Embryonic facial prominence (tissue), 1 donor: ENCODE measurements at regions not wholly inside any gene's neighbourhood (a gene's known extent, or its start where the extent isn't known, plus 50 kb on each side); places are given as distances from the start of the nearest gene placed in this dataset.

ENCODE experiments used
- DNase-seq: peaks from one replicate; pipeline ENCODE4 v3.0.0-alpha.2; 2016; ENCODE audit errors: extremely low spot score

DNA sequence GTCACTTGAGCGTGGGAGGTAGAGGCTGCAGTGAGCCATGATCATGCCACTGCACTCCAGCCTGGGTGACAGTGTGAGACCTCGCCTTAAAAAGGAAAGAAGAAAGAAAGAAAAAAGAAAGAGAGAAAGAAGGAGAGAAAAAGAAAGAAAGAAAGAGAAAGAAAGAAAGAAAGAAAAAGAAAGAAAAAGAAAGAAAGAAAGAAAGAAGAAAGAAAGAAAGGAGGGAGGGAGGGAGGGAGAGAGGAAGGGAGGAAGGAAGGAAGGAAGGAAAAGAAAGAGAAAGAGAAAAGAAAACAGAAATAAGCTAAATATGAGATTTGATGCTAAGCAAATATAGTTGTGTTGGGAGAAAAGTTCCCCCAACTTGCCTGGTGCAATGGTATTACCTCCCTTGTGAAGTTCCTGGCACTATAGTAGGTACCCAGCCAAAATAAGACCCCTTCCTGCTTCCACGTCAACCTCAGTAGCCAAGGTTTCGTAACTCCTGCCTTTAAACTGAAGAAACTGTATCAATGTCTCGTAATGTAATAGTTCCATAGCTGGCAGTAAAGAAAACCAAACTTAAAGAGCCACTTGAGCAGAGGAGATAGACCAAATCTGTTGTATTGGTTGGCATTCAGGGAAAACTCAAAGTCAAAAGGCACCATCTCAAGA, 88.1 kb upstream of the HNRNPU start:
- DNase-seq, result no peak

DNA sequence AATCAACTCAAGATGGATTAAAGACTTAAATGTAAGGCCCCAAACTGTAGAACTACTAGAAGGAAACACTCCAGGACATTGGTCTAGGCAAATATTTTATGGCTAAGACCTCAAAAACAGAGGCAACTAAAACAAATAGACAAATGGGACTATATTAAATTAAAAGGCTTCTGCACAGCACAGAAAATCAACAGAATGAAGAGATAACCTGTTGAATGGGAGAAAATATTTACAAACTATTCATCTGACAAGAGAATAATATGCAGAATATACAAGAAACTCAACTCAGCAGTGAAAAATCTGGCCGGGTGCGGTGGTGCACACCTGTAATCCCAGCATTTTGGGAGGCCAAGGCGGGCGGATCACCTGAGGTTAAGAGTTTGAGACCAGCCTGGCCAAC, 84.1 kb upstream of the HNRNPU start:
- DNase-seq, result no peak

DNA sequence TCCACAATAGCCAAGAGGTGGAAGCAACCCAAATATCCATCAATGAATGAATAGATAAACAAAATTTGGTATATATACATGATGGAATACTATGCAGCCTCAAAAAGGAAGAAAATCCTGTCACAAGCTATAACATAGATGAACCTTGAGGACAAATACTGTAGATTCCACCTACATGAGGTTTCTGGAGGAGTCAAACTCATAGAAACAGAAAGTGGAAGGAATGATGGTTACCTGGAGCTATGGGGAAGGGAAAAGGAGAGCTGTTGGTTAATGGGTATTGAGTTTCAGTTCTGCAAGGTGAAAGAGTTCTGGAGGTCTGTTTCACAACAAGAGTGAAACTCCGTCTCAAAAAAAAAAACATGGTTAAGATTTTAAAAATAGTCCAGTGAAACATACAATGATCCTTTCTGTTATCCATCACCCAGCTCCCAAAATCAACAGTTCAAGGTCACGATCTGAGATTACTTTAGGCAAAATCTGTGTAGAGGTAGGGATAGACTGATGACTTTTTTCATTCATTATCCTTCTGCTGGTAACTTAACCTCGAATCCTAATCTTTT, 80.8 kb upstream of the HNRNPU start:
- no peak for DNase-seq

DNA sequence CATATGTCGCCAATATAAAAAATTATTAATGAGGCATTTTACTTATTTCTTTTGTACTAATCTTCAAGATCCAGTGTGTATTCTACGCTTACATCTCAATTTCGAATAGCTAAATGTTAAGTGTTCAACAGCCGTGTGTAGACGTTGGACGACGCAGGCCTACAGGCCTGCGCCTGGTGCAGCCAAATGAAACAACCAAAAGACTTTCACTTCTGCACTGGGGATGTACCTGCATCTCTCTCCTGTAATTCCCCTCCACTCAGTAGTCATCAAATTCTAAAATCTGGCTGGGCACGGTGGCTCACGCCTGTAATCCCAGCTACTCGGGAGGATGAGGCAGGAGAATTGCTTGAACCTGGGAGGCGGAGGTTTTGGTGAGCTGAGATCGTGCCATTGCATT, 76.8 kb upstream of the HNRNPU start:
- no peak for DNase-seq

DNA sequence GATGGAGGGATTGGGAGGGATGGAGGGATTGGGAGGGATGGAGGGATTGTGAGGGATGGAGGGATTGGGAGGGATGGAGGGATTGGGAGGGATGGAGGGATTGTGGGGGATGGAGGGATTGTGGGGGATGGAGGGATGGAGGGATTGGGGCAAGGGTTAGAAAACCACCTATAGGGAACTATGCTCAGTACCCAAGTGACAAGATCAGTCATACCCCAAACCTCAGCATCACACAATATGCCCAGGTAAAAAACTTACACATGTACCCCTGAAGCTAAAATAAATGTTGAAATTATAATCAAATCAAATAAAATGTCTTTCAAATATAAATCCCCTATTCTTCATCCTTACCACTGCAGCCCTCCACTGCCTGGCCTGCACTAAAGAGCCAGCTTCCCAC, 72.8 kb upstream of the HNRNPU start:
- no peak for DNase-seq

DNA sequence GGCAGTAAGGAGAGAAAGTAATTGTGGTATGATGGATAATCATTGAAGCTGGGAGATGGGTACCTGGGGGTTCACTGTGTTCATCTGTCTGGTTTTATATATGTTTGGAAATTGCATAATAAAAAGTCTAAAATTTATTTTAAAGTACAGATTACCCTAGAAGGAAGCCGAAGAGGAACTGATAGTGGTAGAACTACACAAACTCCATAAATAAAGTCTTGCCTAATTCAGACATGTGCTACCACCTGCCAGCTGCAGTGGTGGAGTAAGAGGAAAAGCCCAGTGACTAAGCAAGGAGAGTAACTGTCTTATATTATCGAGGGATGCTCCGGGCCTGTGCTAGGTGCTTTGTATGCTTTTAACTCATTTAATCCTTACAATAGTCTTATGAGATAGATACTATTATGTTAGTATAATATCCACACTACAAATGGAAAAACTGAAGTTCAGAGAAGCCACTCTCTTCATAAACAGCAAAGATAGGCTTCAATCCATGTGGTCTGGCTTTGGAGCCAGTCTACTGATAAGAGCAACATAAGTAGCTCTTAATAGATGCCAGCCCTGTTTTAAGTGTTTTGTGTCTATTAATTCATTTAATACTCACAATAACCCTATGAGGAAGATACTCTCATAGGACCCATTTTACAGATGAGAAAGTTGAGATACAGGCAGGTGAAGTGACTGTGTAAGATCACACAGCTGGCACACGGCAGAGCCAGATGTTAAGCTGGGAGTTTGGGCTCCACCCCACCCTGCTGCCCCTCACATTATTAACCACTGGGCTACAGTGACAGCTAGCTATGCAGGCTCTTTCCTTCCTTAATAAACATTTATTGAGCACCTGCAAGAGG, 56.8 kb upstream of the HNRNPU start:
- no peak for DNase-seq

DNA sequence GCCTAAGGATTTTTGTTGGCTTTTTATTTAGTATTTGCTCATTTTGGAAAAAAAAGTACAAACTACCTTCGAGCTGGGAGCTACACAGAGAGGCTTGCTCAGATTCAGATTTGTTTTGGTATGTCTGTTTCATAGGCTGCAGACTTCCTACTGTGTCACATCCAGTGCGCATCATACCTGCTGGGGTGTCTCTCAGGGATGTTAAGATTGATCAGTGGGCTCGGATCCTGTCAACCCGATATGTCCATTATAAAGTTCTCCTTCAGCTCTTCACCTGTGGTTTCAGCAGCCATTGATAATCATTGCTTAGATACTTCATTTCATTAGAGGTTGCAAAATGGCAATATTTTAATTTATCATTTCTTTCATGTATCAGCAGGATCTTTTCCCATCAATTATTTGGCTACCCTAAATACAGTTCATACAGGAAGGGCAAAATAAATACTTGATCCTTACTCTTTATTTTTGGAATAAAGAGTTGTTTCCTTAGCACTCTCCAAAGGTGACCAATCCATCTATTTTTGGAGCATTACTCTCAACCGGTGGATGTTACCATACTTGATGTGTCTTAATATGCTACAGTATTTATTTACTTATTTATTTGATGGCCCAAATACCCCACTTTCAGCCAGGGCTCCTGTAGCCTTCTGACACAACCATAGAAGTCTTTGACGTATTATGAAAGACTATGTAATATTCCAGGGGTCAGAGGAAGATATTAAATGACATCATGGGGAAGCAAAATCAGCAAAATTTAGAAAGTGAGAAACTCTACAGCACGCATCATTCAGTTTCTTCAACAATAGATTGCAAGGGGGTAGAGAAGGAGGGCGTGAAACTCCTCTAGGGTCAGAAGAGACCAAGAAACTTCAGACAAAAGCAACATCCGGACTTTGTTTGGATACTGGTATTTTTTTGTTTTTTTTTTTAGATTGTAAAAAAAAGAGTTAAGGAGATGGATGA, 55.3 kb upstream of the HNRNPU start:
- DNase-seq, result no peak

DNA sequence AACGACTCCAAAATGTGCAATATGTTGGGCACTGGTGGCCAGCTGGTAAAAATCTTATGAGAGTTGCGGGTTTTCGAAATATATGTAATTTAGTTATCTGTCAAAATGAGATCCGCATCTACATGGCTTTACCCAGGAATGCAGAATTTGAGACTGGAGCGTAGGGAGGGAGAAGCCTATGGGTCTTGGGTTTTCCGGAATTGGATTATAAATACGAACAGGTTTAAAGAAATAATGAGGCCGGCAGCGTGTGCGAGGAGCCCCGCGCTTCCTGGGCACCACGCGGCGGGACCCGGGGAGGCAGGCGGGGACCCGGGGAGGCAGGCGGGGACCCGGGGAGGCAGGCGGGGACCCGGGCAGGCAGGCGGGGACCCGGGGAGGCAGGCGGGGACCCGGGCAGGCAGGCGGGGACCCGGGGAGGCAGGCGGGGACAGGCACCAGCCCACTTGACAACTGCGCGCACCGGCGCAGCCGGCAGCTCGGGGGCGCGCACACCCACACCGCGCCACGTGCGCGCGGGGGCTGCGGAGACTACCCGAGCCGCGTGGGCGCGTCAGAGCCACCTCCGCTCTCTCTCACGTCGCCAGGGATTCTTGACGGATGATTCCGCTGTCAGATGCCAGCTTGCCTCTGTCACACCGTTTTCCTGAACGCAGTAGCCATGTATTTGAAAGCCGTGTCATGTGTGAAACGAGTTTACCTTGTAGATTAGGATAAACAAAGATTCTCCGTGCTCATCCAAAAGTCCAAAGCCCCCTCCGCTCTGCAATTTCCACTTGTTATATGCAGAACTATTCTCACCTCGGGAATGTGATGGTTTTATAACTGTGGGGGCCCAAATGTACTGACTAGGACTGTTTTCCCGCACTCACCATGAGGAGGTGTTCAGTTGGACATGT, 54.3 kb upstream of the HNRNPU start:
- DNase-seq, result peak; percentile 14

DNA sequence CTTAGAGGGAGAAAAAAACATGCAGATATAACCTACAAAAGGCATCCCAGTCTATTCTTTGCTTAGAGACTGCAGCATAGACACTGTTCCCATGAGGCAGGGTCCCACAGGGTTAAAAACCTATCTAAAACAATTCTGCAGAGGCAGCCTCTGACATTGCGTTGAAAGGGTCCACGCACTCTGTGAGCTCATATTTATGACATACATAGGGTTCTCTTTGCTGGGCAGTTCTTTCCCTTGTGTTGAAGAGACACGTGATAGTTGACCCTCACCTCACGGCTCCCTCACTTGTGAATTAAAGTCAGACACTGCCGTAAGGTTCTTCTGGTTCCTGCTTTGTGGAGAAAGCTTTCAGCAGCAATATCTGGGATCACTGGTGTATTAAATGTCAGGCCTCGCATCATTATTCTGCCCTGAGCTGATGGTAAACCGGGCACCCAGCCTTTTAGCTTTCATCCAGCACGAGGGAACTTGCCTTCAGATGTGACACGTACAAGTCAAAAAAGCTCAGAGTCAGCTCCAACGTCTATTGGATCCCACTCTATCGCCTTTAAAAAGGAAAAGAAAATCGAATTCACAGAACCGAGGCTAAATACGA, 52.8 kb upstream of the HNRNPU start:
- DNase-seq, result no peak

DNA sequence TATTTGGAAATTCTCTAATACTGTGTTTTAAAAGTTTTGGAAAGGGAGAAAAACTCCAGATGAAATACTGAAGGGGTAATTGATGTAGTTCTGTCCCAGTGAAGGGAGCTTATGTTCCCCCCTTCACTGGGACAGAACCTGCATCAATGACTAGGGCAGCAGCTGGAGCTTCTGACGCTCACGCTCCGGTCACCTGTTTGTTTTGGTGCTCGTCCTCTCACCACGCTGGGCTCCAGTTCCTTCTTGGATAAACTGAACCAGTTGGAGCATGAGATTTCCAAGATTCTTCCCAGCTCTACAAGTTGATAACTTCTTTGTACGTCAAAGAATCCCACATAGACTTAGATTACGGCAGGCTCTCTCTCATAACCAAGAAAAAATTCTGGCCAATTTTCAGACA, 51.4 kb upstream of the HNRNPU start:
- no peak for DNase-seq

DNA sequence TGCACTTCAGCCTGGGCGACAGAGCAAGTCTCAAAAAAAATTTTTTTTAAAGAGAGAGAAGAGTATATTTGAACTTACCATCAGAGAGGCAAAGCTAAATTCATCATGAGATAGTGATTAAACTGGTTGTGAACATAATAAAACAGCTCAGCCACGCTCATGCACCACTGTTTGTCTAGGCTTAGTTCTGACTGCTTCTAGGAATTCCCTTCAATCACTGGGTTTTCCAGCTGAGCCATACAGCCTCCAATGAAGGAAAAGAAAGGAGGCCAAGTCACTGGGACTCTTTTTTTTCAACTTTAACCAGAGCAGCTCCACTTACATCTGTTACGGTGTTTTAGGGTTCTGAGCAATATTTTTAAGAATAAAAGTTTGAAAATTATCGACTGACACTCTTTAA, 50.4 kb upstream of the HNRNPU start:
- no peak for DNase-seq
